CD4-positive, alpha-beta T cell treated with Interleukin-10 for 1 hour (primary cell): ENCODE measurements at regions not wholly inside any gene's neighbourhood (a gene's known extent, or its start where the extent isn't known, plus 50 kb on each side); places are given as distances from the start of the nearest gene placed in this dataset.

Experiments
- DNase-seq: peaks from one replicate; pipeline ENCODE4 v3.0.0-alpha.2; 2020

- DNase-seq: no peak
Measured at GRCh38 chr14:71203306-71203705, 296.0 kb downstream of the PCNX1 start.

- no peak for DNase-seq
Measured at GRCh38 chr14:71204231-71204630, 297.0 kb downstream of the PCNX1 start.

- no peak for DNase-seq
Measured at GRCh38 chr14:71204768-71205167, 297.5 kb downstream of the PCNX1 start.

- DNase-seq: no peak
Measured at GRCh38 chr14:71206123-71206522, 298.9 kb downstream of the PCNX1 start.

GRCh38 chr14:71206766-71207371, 299.6 kb downstream of the PCNX1 start:
- no peak for DNase-seq

- DNase-seq: no peak
Measured at GRCh38 chr14:71208702-71209357, 301.6 kb downstream of the PCNX1 start.

GRCh38 chr14:71209888-71210287, 302.6 kb downstream of the PCNX1 start:
- DNase-seq: no peak

GRCh38 chr14:71212093-71212492, 304.8 kb downstream of the PCNX1 start:
- no peak for DNase-seq

- no peak for DNase-seq
Measured at GRCh38 chr14:71212683-71213107, 305.4 kb downstream of the PCNX1 start.

GRCh38 chr14:71214241-71214640, 307.0 kb downstream of the PCNX1 start:
- no peak for DNase-seq

- DNase-seq: no peak
Measured at GRCh38 chr14:71220462-71220861, 313.2 kb downstream of the PCNX1 start.

GRCh38 chr14:71221119-71221518, 313.9 kb downstream of the PCNX1 start:
- no peak for DNase-seq

- DNase-seq: no peak
Measured at GRCh38 chr14:71225113-71225512, 317.9 kb downstream of the PCNX1 start.

GRCh38 chr14:71228711-71229110, 321.5 kb downstream of the PCNX1 start:
- DNase-seq: no peak

- no peak for DNase-seq
Measured at GRCh38 chr14:71229875-71230274, 322.6 kb downstream of the PCNX1 start.

- no peak for DNase-seq
Measured at GRCh38 chr14:71230897-71231296, 323.6 kb downstream of the PCNX1 start.

GRCh38 chr14:71231521-71232393, 324.5 kb downstream of the PCNX1 start:
- no peak for DNase-seq

GRCh38 chr14:71232506-71232905, 325.2 kb downstream of the PCNX1 start:
- DNase-seq: no peak

- no peak for DNase-seq
Measured at GRCh38 chr14:71235875-71236274, 328.6 kb downstream of the PCNX1 start.

- DNase-seq: no peak
Measured at GRCh38 chr14:71236487-71236886, 329.2 kb downstream of the PCNX1 start.

- no peak for DNase-seq
Measured at GRCh38 chr14:71237556-71237955, 330.3 kb downstream of the PCNX1 start.

GRCh38 chr14:71238835-71239234, 331.6 kb downstream of the PCNX1 start:
- DNase-seq: no peak

GRCh38 chr14:71240171-71240570, 332.9 kb downstream of the PCNX1 start:
- no peak for DNase-seq
